GM12865 (cell line): ENCODE measurements at regions not wholly inside any gene's neighbourhood (a gene's known extent, or its start where the extent isn't known, plus 50 kb on each side); places are given as distances from the start of the nearest gene placed in this dataset.

ENCODE experiments used
- DNase-seq: peaks from one replicate; pipeline ENCODE4 v3.0.0; 2010; ENCODE audit warnings: low read depth
- H3K4me3 ChIP-seq: 2 replicates; pipeline ENCODE4 v1.5.1; 2011; ENCODE audit warnings: mild to moderate bottlenecking, low read depth, low read length, control low read depth
- TF ChIP-seq, protein P1 (sequence below): IDR thresholded peaks from 2 replicates; pipeline ENCODE4 v1.5.1; 2011; ENCODE audit warnings: low read length, control low read depth, low read depth, inconsistent platforms; ENCODE audit not compliant: insufficient read depth; ENCODE audit errors: missing control alignments

DNA sequence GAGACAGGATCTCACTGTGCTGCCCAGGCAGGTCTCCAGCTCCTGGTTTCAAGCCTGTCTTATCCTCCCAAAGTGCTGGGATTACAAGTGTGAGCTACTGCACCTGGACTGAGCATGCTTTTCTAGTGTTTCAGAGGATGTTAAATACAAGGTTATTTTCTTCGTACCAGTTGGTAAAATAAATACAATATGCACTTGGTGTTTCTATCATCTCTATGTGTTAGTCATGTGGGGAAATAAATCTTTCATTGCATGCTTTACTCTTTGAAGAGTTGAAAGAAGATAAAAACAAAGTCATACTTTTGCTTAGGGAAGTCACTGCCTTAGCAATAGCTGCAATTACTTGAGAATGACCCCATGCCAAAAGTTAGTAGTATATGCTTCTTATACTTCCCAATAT, 162.3 kb downstream of the PCDH7 start:
- H3K4me3 ChIP-seq: no peak overlapping the region
- TF ChIP-seq, protein P1, sequence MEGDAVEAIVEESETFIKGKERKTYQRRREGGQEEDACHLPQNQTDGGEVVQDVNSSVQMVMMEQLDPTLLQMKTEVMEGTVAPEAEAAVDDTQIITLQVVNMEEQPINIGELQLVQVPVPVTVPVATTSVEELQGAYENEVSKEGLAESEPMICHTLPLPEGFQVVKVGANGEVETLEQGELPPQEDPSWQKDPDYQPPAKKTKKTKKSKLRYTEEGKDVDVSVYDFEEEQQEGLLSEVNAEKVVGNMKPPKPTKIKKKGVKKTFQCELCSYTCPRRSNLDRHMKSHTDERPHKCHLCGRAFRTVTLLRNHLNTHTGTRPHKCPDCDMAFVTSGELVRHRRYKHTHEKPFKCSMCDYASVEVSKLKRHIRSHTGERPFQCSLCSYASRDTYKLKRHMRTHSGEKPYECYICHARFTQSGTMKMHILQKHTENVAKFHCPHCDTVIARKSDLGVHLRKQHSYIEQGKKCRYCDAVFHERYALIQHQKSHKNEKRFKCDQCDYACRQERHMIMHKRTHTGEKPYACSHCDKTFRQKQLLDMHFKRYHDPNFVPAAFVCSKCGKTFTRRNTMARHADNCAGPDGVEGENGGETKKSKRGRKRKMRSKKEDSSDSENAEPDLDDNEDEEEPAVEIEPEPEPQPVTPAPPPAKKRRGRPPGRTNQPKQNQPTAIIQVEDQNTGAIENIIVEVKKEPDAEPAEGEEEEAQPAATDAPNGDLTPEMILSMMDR: no peak

DNA sequence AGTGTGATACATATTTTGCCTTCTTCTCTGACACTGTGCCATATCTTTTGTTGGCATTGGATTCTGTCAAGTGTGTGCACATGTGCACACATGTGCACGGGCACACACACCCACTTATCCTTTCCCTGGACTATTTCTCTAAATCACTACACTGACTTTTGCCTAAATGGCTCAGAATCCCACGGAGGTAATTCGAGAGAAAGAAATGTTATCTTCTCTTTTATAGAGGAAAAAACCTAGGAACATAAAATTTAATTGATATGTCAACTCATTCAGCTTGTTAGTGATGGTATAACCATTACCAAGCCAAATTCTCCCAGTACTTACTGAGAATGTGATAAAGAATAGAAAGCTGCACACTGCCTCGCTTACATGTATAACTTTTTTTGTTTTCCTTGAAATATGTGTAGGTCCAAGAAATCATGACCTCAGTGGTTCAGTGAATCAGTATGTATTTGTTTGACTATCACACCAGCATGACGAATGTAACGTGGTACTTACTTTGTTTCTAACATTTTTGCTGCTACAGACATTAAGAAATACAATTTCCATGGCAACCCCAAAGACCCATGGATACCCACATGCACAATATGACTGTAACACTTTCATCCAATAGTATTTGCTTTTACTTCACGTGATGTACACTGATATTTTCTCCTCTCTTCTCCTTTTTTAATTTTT, 163.0 kb downstream of the PCDH7 start:
- H3K4me3 ChIP-seq: no peak overlapping the region
- TF ChIP-seq, protein P1: no peak
- no peak for DNase-seq

More for the DNA sequence above, 162.3 kb downstream of the PCDH7 start:
- DNase-seq: no peak

DNA sequence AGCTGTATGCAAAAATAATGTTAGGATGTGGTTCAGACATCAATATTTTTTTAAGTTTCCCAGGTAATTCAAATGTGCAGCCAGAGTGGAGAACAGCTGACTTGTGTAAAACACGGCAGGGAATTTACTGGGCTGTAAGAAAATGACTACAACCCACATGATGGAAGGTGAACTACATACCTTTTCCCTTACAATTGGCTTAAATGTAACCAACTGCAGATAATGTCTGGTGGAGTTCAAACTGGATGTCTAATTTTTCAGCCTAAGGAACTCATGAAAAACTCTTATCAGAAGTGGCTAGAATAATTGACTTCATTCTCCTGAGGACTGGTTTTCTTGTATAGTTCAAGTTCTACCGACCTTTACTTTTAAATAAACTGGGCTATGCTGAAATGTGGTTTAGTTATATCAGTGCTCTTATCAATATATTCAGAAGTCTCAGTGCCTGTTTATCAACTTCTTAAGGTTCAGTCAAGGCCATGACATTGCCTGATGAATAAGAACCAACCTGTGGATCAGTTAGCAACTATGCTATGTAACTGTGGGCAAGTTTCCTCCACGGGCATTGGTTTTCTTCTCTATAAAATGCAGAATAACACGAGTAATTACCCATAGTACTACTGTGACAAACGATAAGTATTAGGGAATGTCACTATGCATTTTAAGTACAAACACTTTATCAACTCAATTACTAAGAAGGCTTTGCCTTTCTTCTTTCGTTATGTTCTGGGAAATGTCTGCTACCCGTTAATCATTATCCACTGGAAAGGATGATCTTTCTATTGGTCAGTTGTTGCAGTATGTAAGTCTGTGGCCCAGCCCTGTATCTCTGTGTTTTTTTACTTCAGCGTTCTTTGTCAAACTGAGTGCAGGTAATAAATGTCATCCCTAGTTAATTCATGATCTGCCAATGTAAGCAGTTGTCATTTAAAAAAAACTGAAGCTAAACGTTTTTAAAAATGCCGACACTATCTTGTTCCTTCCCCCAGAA, 181.6 kb downstream of the PCDH7 start:
- no peak overlapping the region for H3K4me3 ChIP-seq
- no peak for DNase-seq
- TF ChIP-seq, protein P1: no peak

DNA sequence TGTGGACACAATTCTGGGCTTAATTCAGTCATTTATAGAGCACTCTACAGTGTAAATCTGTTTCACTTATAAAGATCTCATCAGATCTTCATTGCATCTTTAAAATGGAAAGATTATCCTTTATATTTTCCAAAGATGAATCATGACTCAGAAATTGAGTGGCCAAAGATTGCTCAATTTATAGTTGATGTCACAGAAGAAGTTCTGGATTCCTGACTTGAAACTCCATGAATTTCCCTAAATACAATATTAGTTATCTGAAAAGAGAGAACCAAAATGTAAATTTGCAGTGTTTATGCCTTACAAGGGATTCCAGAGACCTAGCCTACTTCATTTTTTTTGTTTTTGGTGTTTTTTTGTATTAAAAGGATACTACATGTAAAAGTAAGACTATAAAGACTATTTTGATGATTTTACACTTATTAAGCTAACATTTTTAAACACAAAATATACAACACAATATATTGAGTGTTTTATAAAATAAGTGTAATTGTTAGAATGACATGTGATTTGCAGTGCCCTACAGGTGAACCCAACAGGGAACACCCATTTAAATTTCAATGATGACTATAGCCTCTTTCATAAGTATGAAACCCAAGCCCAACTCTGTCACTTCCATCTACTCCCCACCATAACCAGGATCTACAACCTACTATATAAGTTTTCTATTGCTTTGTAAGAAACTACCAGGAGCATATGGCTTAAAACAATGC, 183.5 kb downstream of the PCDH7 start:
- no peak overlapping the region for H3K4me3 ChIP-seq
- DNase-seq: no peak
- TF ChIP-seq, protein P1: no peak

DNA sequence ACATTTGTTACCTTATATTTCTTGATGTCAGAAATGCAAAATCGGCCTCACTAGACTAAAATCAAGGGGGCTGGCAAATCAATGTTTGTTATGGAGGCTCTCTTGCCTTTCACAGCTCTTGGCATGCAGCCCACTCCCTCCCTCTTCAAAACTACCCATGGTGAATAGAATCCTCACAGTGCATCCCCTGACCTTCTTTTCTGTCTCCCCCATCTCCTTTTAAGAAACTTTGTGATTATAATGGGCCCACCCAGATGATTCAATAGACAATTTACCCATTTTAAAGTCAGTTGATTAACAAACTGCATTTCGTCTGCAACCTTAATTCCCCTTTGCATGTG, 184.0 kb downstream of the PCDH7 start:
- DNase-seq: no peak
- TF ChIP-seq, protein P1: no peak
- no peak overlapping the region for H3K4me3 ChIP-seq

DNA sequence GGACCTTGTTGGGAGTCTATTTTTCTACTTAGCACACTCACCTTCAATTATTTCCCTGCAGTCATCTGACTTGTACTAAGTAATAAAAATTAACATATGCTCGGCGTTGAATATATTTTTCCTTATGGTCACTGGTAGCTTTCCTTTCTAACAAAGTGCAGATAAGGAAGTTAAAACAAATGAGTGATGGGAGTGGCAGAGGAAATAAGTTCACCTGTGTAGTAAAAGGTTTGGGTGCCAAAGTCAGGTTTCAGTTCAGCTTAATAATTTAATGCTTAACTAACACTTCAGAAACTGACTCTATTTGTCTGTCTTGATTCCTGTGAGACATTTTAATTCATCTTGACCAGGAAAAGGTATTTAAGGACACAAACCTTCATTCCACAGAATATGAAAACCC, 184.4 kb downstream of the PCDH7 start:
- no peak for DNase-seq
- no peak overlapping the region for H3K4me3 ChIP-seq
- TF ChIP-seq, protein P1: no peak
